SW 1271 (cell line): ENCODE measurements at regions not wholly inside any gene's neighbourhood (a gene's known extent, or its start where the extent isn't known, plus 50 kb on each side); places are given as distances from the start of the nearest gene placed in this dataset.

ENCODE experiments used
- DNase-seq, 2 experiments: peaks; one replicate each; lab custom pipeline; 2025; lab: John Stamatoyannopoulos, UW

- no peak for DNase-seq
These were observed 600.0 kb upstream of the SLC39A10 start for GRCh38 chr2:195057001-195057400.

DNA sequence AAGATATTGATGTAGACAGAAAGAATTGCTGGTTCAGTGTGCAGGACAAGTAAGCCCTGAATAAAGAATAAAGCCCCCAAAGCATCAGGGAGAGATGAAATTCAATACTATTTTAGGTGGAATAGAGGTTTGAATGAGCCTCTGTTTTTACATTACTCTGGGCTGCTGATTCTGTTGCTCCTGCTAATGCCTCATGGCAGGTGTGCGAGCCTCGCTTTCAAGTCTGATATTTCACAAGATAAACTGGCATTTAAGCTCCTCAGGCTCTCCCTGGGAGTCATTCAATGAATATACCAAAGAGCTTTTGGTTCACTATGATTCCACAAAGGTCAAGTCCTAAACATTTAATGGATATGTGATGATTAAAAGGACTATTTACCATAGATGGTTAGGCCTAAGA is 601.0 kb upstream of the SLC39A10 start:
- DNase-seq: no peak

- DNase-seq: no peak
These were observed 605.6 kb upstream of the SLC39A10 start for GRCh38 chr2:195051401-195051800.

- no peak for DNase-seq
These were observed 607.5 kb upstream of the SLC39A10 start for GRCh38 chr2:195049372-195050031.

GRCh38 chr2:195047955-195048354 is 609.1 kb upstream of the SLC39A10 start:
- DNase-seq: no peak

DNA sequence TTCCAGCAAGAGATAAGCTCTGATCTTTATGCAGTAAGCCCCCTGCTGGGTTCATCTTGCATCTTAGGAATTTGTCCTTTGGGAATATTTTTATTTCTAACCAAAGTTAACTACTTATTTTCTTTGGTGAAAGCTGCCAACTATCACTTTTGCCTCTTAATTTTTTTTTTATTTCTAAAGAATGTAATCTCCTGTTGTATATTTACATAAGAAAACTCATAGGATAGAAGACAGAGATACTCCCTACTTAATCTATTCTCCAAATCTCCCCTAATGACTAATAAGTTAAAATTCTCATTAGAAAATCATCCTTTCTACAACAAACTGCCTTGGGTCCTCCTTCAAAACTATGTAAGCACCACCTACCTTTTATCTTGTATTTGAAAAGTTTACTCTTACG is 612.2 kb upstream of the SLC39A10 start:
- DNase-seq: no peak

GRCh38 chr2:195038153-195038552 is 618.9 kb upstream of the SLC39A10 start:
- no peak for DNase-seq

DNA sequence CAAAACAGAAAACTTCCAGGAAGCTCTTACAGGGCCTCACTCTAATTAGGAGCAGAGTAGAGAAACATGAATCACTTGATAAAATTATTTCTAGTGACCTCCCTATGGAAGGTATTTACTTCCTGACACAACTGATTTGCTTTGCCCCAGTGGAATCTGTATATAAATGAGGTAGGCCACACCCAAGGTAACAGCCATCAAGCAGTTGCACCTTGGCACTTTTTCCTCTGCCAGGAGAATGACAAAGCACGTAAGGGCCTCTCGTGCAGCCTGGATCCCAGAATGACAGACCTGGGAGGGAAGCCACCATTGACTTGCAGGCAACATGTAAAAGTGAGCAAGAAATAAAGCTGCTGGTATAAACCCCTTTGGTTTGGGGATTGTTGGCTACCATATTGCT is 620.0 kb upstream of the SLC39A10 start:
- no peak for DNase-seq

- DNase-seq: no peak
These were observed 625.6 kb upstream of the SLC39A10 start for GRCh38 chr2:195031411-195031810.

- no peak for DNase-seq
These were observed 627.0 kb upstream of the SLC39A10 start for GRCh38 chr2:195029804-195030654.

- no peak for DNase-seq
These were observed 629.1 kb upstream of the SLC39A10 start for GRCh38 chr2:195027947-195028346.

GRCh38 chr2:195026261-195026660 is 630.8 kb upstream of the SLC39A10 start:
- DNase-seq: no peak

GRCh38 chr2:195022508-195022830 is 634.6 kb upstream of the SLC39A10 start:
- no peak for DNase-seq

- DNase-seq: no peak
These were observed 635.1 kb upstream of the SLC39A10 start for GRCh38 chr2:195021711-195022507.

GRCh38 chr2:195018462-195018861 is 638.6 kb upstream of the SLC39A10 start:
- DNase-seq: no peak

DNA sequence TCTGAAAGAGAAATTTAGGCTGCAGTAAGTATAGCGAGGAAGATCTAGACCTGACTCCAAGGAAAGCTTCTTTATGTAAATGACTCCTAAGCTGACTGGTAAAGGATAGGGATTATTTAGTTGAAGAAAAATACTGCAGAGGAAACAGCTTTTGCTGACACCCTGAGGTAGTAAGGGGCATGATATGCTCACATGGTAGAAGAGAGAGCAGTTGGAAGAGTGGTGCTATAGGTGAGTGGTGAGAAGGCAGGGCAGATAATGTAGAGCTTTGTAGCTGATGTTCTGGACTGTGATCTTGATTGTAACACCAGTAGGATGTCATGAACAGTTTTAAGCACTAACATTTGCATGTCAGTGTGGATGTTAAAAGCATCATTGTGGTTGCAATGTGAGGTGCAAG is 639.1 kb upstream of the SLC39A10 start:
- DNase-seq: no peak

- no peak for DNase-seq
These were observed 640.2 kb upstream of the SLC39A10 start for GRCh38 chr2:195016841-195017240.

GRCh38 chr2:195009202-195009601 is 647.8 kb upstream of the SLC39A10 start:
- DNase-seq: no peak

DNA sequence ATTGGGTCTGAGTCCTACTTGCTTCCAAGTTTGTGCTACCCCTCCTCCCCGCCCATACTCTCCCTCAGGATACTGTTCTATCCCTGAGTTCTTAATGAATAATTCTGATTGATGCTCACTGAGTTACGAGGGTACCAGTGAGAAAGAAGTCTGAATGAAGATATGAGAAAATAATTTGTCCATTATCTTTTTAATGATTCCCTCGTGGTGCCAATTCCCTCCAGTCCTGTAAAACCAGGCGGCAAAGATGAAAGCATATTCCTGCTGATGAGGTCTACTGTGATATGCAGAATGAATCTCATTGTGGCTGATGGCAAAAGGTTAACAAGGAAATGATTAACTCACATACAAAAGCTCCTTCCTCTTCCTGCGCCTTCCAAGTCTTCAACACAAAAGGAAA is 650.2 kb upstream of the SLC39A10 start:
- no peak for DNase-seq

- no peak for DNase-seq
These were observed 653.0 kb upstream of the SLC39A10 start for GRCh38 chr2:195003881-195004471.

DNA sequence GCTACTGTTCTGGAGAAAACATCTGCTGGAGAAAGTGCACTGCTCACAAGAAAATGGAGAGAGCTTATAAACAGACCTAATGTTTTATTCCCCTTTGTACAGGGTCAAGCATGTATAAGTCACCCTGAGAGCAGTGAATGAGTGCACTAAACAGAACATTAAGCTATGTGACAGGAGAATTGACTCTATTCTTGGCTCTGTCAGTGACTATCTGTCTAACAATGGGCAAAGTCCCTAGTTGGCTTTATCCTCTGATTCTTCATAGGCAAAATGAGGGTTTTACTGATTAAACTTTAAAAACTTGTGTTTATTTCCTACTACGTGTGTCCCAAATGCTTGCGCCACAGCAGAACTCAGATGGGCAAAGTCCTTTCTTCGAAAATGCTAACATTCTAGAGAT is 655.1 kb upstream of the SLC39A10 start:
- no peak for DNase-seq

DNA sequence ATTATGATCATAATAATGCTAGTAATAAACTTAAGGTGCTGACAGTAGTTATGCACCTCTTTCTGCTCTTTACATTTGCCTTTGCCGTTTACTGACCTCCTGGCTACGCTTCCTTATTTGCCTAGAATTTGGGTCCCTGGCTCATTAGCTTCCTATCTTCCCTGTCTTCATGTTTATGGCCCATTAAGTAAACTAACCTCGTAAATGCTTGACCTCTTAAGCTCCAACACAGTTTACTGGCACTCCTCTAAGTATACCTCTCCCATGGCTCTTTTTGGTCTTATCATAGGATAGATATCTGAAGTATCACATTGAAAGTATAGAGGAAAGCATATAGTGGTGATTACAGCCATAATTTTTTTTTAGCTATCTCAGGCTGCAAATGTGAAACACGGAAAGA is 657.3 kb upstream of the SLC39A10 start:
- DNase-seq: no peak

GRCh38 chr2:194992648-194993047 is 664.4 kb upstream of the SLC39A10 start:
- DNase-seq: no peak
